HG02759 (cell line): ENCODE measurements at regions not wholly inside any gene's neighbourhood (a gene's known extent, or its start where the extent isn't known, plus 50 kb on each side); places are given as distances from the start of the nearest gene placed in this dataset.

Experiments used
- ATAC-seq: cut with Tn5 transposase; IDR thresholded peaks from one replicate; pipeline ENCODE4 v1.9.1; 2021; ENCODE audit warnings: mild to moderate bottlenecking, moderate library complexity; ENCODE audit not compliant: unreplicated experiment

GRCh38 chr13:75920536-75920935 is 284.4 kb downstream of the LMO7 start:
- no peak for ATAC-seq

GRCh38 chr13:75919660-75920199 is 283.6 kb downstream of the LMO7 start:
- ATAC-seq = no peak

GRCh38 chr13:75915066-75915465 is 278.9 kb downstream of the LMO7 start:
- no peak for ATAC-seq

GRCh38 chr13:75913925-75914324 is 277.8 kb downstream of the LMO7 start:
- ATAC-seq = no peak

GRCh38 chr13:75910591-75910990 is 274.5 kb downstream of the LMO7 start:
- no peak for ATAC-seq
